Parathyroid adenoma (tissue), 2 donors: ENCODE measurements at regions not wholly inside any gene's neighbourhood (a gene's known extent, or its start where the extent isn't known, plus 50 kb on each side); places are given as distances from the start of the nearest gene placed in this dataset.

Experiments
- H2AFZ ChIP-seq: fragments of 300-600 bp; sonication (generic); one replicate; pipeline ENCODE4 v1.7.0; 2017; ENCODE audit warnings: antibody characterized with exemption, mild to moderate bottlenecking
- H3K27ac ChIP-seq: fragments of 300-600 bp; sonication (generic); one replicate; pipeline ENCODE4 v1.7.0; 2017
- H3K27me3 ChIP-seq: fragments of 300-600 bp; sonication (generic); one replicate; pipeline ENCODE4 v1.7.0; 2017; ENCODE audit warnings: low read length; ENCODE audit not compliant: control insufficient read depth, insufficient read depth
- H3K36me3 ChIP-seq: fragments of 300-600 bp; sonication (generic); one replicate; pipeline ENCODE4 v1.7.0; 2017; ENCODE audit warnings: low read length; ENCODE audit not compliant: control insufficient read depth, insufficient read depth
- H3K4me1 ChIP-seq: fragments of 300-600 bp; sonication (generic); one replicate; pipeline ENCODE4 v1.7.0; 2017; ENCODE audit warnings: control low read depth
- H3K4me2 ChIP-seq: fragments of 300-600 bp; sonication (generic); one replicate; pipeline ENCODE4 v1.7.0; 2017; ENCODE audit warnings: low read length
- H3K4me3 ChIP-seq: fragments of 300-600 bp; sonication (generic); one replicate; pipeline ENCODE4 v1.7.0; 2017; ENCODE audit warnings: low read depth, low read length
- H3K79me2 ChIP-seq: fragments of 300-600 bp; sonication (generic); one replicate; pipeline ENCODE4 v1.7.0; 2017; ENCODE audit warnings: control low read depth
- H3K9ac ChIP-seq: fragments of 300-600 bp; sonication (generic); one replicate; pipeline ENCODE4 v1.7.0; 2017; ENCODE audit warnings: mild to moderate bottlenecking
- H3K9me3 ChIP-seq: fragments of 300-600 bp; sonication (generic); one replicate; pipeline ENCODE4 v1.7.0; 2017; ENCODE audit warnings: low read length; ENCODE audit not compliant: control insufficient read depth
- CTCF ChIP-seq: fragments of 300-600 bp; sonication (generic); IDR thresholded peaks from one replicate; pipeline ENCODE4 v1.7.0; 2017; ENCODE audit warnings: antibody characterized with exemption, mild to moderate bottlenecking
- donor health status: primary hyperparathyroidism.

- no peak overlapping the region for H3K4me2 ChIP-seq
- no peak overlapping the region for H2AFZ ChIP-seq
- H3K9me3 ChIP-seq, result no peaks in the 10 kb centered on the region
- no peaks in the 10 kb centered on the region for H3K27me3 ChIP-seq
- H3K4me1 ChIP-seq, result no peaks in the 10 kb centered on the region
- H3K4me3 ChIP-seq, result no peak overlapping the region
- TF ChIP-seq CTCF, result no peak
- H3K9ac ChIP-seq, result no peak overlapping the region
- H3K79me2 ChIP-seq, result no peaks in the 10 kb centered on the region
- H3K36me3 ChIP-seq, result no peaks in the 10 kb centered on the region
- H3K27ac ChIP-seq, result no peak overlapping the region
These were observed 149.6 kb upstream of the GALNT5 start for GRCh38 chr2:157107877-157108276.

DNA sequence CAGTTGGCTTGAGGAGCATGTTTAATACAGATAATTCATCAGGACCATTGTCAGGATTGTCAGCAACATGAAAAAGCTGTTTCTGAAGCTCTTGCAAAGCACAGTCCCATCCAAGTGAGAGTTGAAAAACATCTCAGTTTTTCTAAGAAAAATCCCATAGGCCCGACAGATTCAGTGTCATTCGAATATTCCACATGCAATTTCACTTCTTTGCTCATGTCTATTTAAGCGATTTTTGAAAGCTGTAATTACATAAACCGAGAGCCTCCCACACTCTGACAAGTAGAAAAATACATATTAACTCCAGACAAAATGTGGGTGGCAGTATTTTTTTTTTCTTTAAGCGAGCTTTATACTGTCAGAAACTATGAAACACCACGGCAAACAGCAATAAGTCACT is 134.7 kb upstream of the GALNT5 start:
- no peak for TF ChIP-seq CTCF
- Histone ChIP-seq H3K4me2 (no peak overlapping the region), H3K27ac (no peak overlapping the region), H3K4me3 (no peak overlapping the region), H3K4me1 (no peaks in the 10 kb centered on the region), H3K9me3 (no peaks in the 10 kb centered on the region), H3K79me2 (no peaks in the 10 kb centered on the region), H3K36me3 (no peaks in the 10 kb centered on the region), H3K27me3 (no peaks in the 10 kb centered on the region), H2AFZ (no peak overlapping the region), H3K9ac (no peak overlapping the region)

GRCh38 chr2:157124731-157125130 is 132.8 kb upstream of the GALNT5 start:
- Histone ChIP-seq H3K36me3 (no peaks in the 10 kb centered on the region), H3K4me1 (no peaks in the 10 kb centered on the region), H3K4me2 (no peak overlapping the region), H3K27ac (no peak overlapping the region), H3K9me3 (no peaks in the 10 kb centered on the region), H3K79me2 (no peaks in the 10 kb centered on the region), H3K4me3 (no peak overlapping the region), H2AFZ (no peak overlapping the region), H3K27me3 (no peaks in the 10 kb centered on the region), H3K9ac (no peak overlapping the region)
- TF ChIP-seq CTCF, result no peak

- Histone ChIP-seq H3K36me3 (no peaks in the 10 kb centered on the region), H2AFZ (no peak overlapping the region), H3K4me1 (no peaks in the 10 kb centered on the region), H3K9ac (no peak overlapping the region), H3K9me3 (no peaks in the 10 kb centered on the region), H3K79me2 (no peaks in the 10 kb centered on the region), H3K27me3 (no peaks in the 10 kb centered on the region), H3K4me3 (no peak overlapping the region), H3K27ac (no peak overlapping the region), H3K4me2 (no peak overlapping the region)
- no peak for TF ChIP-seq CTCF
These were observed 131.8 kb upstream of the GALNT5 start for GRCh38 chr2:157125685-157126084.

DNA sequence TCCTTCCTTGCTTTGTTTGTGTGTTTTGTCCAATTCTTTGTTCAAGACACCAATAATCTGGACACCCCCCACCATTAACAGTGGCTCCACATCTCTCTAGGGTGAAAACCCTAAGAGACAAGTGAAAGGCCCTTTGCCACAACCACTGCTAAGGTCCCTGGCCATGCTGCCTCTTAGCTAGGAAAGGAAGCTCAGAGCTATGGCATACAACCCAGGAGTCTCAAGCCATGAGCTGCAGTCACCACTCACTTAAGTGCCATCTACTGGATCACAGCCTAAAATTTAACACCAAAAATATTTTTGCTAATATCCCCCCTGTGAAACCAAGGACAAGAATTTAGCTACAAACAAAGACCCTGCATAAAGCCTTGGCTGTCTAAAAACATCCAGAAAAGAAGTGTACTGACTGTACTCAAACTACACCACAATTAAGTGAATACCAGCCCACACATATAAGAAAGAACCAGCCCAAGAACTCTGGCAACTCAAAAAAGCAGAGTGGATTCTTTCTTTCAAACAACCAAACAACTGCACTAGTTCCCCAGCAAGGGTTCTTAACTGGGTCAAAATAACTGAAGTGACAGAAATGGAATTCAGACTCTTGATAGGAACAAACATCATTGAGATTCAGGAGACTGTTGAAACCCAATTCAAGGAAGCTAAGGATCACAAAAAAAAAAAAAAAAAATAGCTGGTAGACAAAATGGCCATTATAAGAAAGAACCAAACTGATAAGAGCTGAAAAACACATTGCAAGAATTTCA is 130.1 kb upstream of the GALNT5 start:
- Histone ChIP-seq H3K4me1 (no peaks in the 10 kb centered on the region), H3K9ac (no peak overlapping the region), H3K27ac (no peak overlapping the region), H3K9me3 (no peaks in the 10 kb centered on the region), H3K79me2 (no peaks in the 10 kb centered on the region), H3K4me3 (no peak overlapping the region), H3K36me3 (no peaks in the 10 kb centered on the region), H3K27me3 (no peaks in the 10 kb centered on the region), H3K4me2 (no peak overlapping the region), H2AFZ (no peak overlapping the region)
- TF ChIP-seq CTCF, result no peak
